ENCODE measurements at regions not wholly inside any gene's neighbourhood (a gene's known extent, or its start where the extent isn't known, plus 50 kb on each side); places are given as distances from the start of the nearest gene placed in this dataset.
"Not testable (repeated sequence)": the region's sequence is repeated elsewhere in the genome, so short reads cannot be mapped to it uniquely, and the experiment has no call there.

- DNase-seq: no peak
Observed at GRCh38 chr6:82118150-82118562, 129.4 kb downstream of the IBTK start.

- DNase-seq: no peak
Observed at GRCh38 chr6:82114748-82115147, 132.8 kb downstream of the IBTK start.

DNA sequence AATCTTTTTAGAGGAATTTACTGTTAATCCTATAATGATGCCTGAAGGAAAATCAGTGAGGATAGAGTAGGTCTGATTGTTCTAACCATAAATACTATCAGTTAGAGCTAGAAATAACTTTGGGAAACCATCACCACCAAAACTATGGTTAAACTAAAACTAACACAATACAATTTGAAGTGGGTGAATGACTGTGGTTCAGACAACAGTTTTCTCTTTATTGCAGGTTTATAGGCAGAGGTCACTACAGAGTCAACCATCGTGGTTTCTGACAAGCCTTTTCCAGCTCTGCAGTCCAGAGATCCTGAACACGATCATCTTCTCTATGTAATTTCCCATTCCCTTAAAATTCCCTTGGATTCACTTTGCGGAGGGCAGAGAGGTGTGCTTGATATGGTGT lies 134.3 kb downstream of the IBTK start:
- peak; percentile 71 for DNase-seq

DNA sequence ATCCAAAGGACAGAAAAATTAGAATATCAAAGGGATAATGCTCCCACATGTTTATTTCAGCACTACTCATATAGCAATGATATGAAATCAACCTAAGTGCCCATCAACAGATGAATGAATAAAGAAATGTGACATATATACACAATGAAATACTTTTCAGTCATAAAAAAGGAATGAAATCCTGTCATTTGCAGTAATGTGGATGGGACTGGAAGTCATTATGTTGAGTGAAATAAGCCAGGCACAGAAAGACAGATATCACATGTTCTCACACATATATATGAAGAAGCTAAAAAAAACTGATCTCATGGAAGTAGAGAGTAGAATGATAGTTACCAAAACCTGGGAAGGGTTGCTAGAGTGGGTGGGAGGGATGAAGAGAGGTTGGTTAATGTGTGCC lies 135.7 kb downstream of the IBTK start:
- DNase-seq: no peak

DNA sequence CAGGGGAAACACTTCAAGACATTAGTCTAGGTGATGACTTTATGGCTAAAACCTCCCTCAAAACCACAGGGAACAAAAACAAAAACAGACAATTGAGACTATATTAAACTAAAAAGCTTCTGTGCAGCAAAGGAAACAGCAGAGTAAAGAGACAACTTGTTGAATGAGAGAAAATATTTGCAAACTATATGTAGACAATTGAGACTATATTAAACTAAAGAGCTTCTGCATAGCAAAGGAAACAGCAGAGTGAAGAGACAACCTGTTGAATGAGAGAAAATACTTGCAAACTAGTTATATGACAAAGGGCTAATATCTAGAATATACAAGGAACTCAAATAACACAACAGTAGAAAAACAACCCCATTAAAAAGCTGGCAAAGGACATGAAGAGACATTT lies 136.4 kb downstream of the IBTK start:
- DNase-seq: no peak

GRCh38 chr6:82103171-82103570 lies 144.4 kb downstream of the IBTK start:
- DNase-seq: not testable (repeated sequence)

GRCh38 chr6:82101374-82102114 lies 146.0 kb downstream of the IBTK start:
- not testable (repeated sequence) for DNase-seq

GRCh38 chr6:82100763-82101162 lies 146.8 kb downstream of the IBTK start:
- DNase-seq: not testable (repeated sequence)

DNA sequence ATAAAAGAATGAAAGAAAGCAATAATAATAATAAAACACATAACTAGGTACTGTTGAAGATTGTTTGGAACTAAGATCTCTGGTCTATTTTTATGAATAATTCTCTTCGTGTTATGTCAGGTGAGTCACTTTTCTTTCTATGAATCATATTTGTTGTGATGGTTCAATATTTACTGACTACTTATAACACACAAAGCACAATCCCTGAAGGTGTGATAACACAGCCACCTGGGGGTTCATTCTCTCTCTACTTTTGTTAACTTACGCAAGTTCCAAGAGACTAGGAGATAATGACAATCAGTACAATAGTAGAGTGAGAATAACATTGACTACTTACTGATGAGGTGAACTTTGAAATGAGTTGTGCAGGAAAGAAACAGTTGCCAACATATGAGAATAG lies 149.9 kb downstream of the IBTK start:
- no peak for DNase-seq

GRCh38 chr6:82095091-82095490 lies 152.5 kb downstream of the IBTK start:
- DNase-seq: no peak

- no peak for DNase-seq
Observed at GRCh38 chr6:82094166-82094806, 153.3 kb downstream of the IBTK start.

GRCh38 chr6:82088978-82089771 lies 158.4 kb downstream of the IBTK start:
- DNase-seq: no peak

DNA sequence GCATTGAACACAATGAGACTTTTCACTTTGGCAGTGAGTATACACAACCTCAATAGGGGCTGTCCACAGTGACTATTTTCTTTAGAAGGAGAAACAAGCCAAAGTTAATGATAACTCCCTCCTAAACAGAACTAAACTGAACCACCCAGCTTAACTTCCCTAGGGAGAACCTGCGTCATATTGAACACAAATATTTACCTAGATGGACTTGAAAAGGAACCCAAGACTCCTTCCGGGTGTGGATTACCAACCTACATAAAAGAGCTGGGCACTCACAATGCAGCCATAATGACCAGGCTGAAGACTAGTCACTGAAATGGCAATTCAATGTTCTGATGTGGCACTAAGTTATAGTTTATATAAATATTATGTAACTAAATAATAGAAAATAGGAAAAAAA lies 160.6 kb downstream of the IBTK start:
- DNase-seq: no peak

DNA sequence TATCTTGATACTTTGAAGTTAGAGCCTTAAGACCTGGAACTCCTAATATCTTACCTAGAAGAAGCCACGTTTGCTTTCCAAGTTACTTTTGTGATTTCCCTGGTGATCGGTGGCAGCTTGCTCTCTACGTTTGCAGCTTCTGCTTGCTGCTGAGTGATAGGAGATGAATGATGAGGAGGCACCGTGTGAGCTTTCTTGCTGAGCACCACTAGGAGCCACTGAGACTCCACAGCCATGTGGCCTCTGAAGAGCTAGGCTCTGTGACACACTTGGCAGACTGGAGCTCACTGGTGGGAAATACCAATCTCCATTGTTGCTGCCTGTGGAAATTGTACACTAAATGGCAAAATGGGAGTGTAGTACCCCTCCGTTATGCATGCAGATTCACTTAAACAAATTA lies 161.8 kb downstream of the IBTK start:
- no peak for DNase-seq

DNA sequence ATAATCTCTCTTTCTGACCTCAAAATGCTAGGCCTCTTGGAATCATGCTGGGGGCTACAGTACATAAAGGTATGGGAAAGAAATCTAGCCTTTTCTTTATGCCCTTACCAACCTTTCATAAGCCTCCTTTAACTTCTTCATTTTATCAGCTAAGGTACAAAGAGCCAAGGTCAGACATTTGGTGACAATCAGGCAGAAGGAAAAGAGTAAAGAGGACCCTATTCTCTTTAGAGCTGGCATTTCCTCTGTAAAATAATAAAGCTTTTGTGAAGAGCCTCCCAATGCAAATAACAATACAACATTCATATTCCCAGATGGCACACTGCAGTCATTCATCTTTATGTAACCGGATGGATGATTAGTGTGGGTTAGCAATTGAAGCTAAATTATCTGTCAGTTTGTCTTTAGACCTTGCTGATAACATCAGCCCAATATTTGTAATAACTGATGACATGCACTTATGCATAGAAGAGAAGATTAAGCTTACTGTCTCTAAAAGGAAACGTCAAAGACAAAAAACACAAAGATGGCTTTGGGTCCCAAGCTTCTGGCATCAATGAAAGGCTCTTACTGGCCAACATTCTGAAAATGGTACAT lies 163.1 kb downstream of the IBTK start:
- no peak for DNase-seq

DNA sequence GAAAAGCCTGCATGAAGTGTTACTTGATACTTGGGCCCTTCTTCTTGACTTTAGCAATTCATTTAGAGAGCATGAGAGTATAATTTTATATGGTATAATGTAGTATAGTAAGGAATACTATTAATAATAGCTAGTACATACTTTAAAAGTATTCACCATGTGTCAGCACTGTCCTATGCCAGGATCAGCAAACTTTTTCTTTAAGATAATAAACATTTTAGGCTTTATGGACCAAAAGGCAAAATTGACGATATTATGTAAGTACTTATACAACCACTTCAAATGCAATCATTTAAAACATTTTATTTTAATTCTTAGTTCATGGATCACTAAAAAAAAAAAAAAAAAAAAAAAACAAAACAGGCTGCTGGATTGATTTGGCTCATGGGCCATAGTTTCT lies 163.9 kb downstream of the IBTK start:
- no peak for DNase-seq

DNA sequence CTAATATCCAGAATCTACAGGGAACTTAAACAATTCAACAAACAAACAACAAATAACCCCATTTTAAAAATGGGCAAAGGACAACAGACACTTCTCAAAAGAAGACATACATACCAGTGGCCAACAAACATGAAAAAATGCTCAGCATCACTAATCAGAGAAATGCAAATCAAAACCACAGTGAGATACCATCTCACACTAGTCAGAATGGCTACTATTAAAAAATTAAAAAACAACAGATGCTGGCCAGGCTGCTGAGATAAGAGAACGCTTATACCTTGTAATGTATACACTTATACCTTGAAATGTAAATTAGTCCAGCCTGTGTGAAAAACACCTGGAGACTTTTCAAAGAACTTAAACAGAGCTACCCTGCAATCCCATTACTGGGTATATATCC lies 166.8 kb downstream of the IBTK start:
- DNase-seq: no peak

DNA sequence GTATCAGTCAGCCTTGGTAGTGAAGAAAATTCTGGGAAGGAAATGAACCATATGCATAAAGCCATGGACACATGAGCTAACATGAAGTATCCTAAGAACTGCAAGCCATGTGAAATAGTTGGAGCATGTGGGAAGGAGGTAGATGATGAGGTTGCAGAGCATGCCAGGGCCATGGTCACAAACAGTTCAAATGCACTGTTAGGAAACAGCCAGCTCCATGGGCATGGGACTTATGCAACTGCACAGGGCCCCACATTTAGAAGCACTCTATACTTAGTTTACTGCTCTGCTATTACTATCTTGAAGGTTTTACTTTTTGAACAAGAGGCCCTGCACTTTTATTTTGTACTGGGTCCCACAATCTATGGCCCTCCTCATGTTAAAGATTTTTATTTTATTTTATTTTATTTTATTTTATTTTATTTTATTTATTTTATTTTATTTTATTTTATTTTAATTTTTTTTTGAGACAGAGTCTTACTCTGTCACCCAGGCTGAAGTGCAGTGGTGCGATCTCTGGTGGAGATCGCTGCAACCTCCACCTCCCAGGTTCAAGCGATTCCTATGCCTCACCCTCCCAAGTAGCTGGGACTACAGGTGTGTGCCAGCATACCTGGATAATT lies 169.1 kb downstream of the IBTK start:
- no peak for DNase-seq

- no peak for DNase-seq
Observed at GRCh38 chr6:82076916-82077315, 170.6 kb downstream of the IBTK start.

GRCh38 chr6:82074556-82074955 lies 173.0 kb downstream of the IBTK start:
- DNase-seq: no peak

GRCh38 chr6:82073484-82073883 lies 174.1 kb downstream of the IBTK start:
- peak; percentile 55 for DNase-seq

DNA sequence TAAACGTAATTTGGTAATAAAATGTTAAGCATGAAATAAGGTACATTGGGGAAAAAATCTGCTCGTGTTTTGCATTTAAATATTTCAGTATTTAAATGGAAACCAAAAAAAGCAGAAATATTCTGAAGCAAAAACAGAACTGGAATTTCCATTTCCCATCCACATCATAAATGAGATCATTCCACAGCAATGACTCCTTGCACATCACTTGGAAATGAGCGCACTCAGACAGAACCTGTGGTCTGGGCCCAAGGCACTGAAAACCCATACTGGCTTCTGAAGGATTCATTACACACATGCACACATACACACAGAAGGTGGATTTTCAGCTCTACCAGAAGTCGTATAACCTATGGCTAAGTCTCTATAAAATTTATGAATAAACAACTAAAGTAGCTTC lies 174.8 kb downstream of the IBTK start:
- no peak for DNase-seq

DNA sequence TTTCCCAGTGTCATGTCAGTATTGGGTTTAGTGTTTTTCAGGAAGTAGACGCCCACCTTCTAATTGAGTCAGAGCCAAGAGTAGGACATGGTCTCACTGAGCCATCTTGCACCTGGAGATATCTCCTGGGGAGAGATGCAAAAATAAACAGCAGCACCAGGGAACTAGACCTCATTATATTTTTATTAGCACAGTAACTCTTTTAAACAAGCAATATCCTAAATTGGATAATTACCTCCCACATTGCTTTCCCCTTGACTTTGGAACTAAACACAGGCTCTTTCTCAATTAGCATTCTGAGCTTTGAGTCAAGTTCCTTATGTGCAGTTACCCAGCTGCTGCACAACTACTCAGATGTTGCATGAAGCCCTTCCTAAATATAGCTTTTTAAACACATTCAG lies 175.4 kb downstream of the IBTK start:
- peak; percentile 44 for DNase-seq
